ENCODE measurements at regions not wholly inside any gene's neighbourhood (a gene's known extent, or its start where the extent isn't known, plus 50 kb on each side); places are given as distances from the start of the nearest gene placed in this dataset.

DNA sequence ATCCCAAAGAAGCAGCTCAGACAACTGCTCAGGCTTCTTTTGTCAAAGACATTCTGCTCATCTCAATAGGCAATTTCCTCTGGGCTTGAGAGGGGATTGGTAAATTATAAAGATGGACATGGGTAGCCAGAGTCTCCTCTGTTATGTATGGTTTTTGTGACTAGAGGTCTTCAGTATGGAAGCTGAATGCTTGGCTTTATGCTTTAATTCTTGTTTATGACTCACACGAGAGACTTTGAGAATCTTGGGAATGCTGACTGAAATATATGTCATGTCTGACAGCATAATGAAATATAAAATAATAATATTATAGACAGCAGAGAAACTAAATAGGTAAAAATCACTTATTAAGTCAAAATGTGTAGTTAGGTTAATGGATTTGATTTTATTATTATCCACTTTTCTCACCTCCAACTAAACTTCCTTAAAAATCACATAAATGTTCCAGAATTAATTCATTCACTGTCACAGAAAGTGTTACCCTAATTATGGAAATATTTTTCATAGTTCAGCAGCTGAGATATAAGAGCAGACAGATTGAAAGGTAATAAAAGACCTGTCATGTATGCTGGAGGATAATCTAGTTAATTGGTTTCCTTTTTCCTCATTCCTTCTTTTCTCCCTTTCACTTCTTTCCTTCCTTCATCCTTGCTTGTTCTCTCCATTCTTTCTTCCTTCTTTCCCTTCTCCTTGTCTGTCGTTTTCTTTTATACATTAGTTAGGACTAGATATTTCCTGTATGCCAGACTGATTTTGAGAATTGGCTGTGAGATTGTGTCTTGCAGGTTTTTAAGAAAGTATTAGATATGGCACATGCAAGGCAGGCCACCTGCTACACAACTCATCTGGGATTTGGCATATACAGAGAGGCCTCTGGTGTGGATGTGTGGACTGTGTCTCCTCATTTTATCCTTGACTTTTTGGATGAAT, 1866.1 kb upstream of the NUDT12 start:
- DNase-seq: no peak

DNA sequence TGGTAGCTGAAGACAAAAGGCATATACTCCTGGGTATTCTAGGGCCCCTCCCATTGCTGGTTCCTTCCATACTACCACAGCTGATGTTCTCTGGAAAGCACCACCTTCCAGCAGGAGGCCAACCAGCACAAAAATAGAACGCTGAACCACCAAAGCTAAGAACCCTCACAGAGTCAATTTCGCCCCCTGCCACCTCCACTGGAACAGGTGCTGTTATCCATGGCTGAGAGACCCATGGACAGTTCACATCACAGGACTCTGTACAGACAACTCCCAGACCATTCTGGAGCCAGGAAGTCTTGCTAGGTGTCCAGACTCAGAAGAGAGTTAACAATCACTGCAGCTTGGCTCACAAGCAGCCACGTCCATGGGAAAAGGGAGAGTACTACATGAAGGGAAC, 1851.5 kb upstream of the NUDT12 start:
- DNase-seq: no peak

DNA sequence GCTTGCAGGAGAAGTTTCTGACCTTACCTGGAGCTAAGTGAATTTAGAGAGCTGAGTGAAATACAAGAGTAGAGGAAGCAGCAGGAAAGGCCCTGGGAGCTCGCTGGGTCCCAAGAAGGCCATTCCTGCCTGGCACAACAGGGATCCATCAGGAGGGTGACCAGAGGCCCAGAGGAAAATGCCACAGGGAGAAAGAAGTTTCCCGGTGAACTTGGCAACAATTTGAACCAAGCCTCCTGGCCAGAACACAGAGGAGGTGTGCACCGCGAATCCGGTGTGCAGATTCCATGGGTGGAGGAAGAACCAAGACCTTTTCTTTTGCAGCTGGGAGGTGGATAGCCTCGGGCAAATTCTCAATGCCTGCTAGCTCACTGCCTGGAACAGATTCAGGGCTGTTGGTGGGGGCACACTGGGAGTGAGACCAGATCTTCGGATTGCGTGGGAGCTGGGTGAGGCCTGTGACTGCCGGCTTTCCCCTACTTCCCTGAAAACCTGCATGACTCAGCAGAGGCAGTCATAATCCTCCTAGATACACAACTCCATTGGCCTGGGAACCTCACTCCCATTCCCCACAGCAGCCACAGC, 1850.9 kb upstream of the NUDT12 start:
- no peak for DNase-seq

DNA sequence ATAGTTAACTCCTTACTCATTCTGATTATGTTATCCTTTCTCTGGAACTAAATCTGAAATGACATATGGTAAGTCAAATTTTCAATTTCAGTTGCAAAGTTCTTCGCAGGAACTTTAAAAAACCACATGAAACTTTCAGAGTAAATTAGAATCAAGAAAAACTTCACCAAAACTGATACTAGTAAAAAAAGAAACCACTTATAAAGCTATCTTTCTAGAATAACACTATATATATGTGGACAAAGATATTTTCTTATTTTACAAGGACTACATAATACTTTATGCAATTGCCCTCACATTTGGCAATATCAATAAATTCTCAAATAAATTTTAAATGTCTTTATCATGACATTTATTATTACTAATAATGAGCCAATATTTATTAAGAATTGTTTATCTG, 1847.1 kb upstream of the NUDT12 start:
- no peak for DNase-seq

DNA sequence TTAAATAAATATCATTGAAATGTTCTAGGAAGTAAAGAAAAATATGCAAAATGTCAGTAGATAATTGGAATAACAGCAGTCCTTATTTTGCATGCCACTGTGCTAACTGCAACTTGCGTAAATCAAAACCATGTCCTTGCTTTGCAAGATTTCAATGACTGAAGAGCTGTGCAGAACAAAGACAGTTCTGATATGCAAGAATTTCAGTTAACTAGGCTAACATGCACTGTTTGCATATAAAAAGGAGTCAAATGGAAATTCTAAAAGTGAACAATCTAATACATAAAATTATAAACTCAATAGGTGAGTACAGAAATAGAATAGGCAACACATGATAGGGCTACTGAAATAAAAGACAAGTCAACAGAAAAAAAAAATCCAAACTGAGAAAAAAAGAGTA, 1844.6 kb upstream of the NUDT12 start:
- no peak for DNase-seq

DNA sequence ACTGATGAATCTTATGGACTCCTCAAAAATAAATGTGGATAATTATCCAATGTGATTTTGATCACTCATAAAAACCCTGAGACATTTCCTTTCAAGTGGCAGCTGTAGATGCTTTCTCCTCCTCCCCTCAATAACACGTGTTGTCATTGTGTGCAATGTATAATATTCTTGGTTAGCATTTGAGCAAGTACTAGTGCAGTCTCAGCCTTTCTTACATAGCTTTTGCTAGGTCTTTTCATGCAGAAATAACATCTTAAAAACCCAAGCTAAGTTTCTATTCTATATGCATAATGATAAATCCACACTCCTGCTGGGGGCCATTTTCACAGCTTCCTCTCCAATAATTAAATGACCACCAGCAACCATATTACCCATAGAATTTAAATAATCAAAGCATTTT, 1835.2 kb upstream of the NUDT12 start:
- no peak for DNase-seq

DNA sequence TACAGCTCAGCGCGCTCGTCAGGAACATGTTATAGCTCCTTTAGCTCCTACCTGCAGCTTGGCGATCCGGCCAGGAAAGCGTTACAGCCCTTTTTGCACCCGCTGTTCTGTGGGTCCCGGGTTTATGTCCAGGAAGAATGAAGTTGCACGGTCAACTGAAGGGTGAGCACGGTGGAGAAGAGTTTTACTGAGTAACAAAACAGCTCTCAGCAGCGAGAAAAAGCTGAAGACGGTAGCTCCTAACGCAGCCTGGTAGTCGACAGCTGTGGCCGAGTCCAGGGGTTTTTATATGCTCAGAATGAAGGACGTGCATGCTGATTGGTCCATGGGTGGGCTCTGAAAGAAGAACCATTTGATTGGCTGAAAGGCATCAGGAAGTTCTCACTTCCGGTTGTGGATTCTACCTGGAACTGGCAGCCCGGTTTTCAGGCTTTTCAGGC, 1830.1 kb upstream of the NUDT12 start:
- DNase-seq: no peak

DNA sequence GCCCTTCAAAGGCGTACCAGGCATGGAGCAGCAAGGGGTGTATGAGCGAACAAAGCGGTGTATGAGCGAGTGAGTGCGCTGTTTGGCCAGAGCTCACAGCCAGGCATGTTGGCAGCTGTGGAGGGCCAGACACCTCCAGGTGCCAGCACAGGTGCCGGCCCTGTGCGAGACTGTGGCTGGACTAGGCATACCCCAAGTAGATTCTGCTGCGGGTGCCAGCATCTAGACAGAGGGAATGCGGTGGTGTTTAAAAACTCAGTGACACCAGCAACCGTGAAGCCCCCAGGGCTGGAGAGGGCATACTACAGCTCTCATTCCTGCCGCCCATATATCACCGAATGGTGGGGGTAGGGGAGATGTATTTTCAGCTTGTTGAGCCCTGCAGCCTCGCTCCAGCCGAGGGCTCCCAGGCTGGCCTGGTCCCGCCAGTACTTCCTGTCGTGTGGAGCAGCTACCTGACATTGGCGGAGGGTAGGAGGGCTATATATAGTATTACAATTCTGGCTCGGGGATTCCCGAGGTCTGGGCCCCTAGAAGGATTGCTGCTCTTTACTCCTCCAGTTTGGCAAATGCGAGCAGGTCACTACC, 1829.6 kb upstream of the NUDT12 start:
- no peak for DNase-seq

DNA sequence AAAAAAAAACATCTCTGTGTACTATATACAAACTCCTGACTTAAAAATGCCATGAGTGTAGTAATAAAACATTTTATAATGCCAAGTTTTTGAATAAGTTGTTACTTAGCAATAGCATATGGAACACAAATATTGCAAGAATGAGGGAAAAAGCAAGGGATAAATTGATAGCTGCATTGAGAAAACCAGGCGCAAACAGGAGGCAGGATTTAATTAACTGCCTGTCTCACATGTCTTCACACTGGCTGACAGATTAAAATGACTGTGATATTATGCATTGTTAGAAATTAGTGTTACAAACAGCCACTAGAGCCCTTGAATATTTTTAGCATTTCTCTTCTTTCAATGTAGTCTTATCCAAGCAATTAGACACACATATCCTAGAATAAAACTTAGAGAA, 1817.5 kb upstream of the NUDT12 start:
- no peak for DNase-seq

DNA sequence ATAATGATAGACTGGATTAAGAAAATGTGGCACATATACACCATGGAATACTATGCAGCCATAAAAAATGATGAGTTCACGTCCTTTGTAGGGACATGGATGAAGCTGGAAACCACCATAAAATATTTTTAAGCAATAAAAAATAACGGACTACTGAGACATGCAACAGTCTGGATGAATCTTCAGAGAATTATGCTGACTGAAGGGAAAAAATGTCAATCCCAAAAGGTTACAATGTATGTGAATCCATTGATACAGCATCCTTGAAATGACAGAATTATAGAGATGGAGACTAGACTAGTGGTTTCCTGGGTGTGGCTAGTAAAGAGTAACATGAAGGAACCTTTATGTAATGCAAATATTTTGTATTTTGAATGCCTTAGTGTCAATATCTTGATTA, 1808.6 kb upstream of the NUDT12 start:
- no peak for DNase-seq

DNA sequence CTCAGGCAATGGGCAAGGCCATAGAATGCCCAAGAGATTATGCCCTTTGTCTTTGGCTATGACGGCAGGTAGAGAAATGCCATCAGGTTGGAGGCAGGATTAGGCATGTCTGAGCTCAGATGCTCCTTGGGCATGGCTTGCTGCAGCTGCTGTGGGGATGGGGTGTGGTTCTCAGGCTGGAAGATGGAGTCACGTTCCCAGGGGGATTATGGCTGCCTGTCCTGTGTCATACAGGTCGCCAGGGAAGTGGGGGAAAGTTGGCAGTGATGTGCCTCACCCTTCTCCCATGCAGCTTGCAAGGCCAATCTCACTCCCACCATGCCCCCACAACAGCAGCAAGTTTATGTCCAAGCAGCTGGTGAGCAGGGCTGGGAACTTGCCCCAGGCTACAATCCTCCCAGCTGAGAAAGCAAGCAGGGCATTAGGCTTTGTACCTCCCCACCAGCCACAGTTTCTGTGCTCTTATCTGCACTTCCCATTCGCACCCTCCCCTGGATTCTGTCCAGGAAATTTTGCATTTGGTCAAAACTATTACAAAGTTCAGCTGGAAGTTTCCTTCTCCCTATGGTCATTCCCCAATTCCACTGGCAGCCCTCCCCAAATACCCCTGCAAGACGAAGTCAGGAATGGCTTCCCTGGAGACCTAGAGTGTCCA, 1788.0 kb upstream of the NUDT12 start:
- no peak for DNase-seq

DNA sequence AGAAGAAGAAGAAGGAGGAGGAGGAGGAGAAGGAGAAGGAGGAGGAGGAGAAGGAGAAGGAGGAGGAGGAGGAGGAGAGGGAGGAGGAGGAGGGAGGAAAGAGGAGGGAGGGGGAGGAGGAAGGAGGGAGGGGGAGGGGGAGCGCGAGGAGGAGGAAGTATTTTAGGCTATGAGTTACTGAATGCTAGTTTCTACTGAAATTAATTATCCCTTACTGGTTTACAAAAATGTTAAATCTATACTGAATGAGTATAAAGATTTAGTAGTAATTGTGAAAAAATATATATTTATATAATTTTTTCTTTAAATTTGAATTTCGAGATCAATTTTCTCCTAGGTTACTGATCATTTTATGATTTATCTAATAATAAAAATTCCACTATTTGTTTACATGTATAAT, 1769.0 kb upstream of the NUDT12 start:
- no peak for DNase-seq

DNA sequence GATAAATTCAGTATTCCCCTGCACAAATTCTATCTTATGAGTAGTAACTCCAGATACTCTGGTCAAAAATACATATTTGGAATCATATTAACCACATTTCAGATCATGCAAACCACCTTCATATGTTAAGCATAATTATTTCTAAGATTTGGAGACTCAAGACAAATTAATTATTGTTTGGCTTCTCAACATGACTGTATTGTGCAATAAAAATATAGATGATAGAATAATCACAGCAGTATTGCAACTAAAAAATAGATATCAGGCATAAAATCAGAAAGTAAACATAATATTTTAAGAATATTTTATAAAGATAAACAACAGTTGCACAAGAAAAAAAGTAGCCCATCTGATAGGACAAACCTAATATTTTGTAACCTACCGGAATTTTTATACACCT, 1767.6 kb upstream of the NUDT12 start:
- no peak for DNase-seq

DNA sequence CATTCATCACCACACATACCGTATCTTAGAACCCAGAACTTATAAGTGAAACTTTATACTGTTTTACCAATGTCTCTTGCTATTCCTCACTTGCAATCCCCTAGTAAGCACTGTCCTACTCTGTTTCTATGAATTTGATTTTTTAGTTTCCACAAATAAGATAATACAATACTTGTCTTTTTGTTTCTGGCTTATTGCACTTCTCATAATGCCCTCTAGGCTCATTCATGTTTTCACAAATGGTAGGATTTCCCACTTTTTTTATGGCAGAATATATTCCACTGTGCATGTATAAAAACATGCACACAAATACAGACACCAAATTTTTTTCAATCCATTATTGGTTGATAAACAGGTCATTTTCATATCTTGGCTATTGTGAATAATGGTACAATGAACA, 1742.3 kb upstream of the NUDT12 start:
- no peak for DNase-seq

DNA sequence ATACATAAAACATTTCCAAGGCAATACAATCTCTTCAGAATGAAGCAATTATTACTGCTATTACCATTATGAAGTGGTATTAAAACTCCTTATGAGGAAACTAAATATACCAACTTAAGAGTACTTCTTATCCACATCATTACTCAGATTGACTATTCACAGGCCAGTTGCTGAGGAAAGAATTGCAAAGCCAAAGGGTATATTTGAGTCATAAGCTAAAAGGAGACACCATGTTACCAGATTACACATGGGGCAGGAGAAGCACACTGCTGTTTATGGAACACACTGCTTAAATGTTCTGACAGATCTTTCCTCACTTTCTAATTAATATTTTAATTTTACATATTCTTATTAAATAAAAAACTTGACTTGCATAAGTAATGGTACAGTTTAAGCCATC, 1726.4 kb upstream of the NUDT12 start:
- DNase-seq: no peak

DNA sequence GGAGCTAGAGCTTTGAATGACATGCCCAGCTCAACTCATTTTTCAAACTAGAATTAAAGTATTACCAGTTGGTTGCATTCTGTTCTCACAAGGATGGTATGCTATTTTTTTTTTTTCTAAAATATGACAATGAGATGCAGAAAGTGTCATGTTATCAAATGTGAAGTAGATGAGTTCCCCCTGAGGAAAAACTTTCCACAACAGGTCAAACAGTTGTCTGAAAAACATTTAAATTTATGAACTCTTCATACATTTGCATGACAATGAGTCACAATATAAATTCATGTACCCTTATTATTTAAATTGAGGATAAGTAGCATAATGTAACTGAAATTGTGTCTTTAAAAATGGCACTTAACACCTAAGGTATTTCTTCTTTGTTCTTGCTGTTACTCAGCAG, 1720.5 kb upstream of the NUDT12 start:
- DNase-seq: no peak

DNA sequence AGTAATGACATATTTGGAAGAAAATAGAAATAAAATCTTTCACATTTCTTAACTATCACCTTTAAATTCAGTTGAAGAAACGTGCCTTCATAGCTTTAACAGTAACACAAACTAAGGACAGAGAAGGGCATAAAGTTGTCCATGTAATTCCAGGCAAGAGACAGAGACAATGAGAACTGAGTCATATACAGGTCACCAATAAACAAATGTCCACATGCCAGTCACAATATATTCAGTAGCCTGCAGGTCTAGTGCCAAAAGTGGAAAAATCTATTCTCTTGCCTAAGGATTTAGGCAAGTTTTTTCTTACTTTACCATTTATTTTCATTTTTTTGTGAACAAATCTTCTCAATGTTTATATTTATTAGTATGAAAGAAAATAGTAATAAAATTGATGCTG, 1711.5 kb upstream of the NUDT12 start:
- no peak for DNase-seq

DNA sequence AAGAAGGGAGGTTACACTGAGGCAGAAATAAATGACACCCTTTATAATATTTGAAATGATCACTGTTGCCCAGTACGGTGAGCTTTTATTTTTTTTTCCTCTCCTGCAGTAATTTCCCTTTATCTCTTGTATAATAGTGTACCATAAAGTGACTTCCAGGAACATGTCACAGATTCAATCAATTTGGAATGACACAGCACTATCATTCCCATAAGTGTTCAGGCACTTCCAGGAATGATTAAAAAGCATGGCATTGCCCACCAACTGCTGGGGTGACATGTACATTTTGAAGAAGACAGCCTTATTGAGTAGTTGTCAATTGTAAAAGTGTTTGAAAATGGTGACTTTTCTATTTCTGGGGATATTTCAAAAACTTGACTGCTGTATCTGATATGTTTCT, 1700.9 kb upstream of the NUDT12 start:
- no peak for DNase-seq

DNA sequence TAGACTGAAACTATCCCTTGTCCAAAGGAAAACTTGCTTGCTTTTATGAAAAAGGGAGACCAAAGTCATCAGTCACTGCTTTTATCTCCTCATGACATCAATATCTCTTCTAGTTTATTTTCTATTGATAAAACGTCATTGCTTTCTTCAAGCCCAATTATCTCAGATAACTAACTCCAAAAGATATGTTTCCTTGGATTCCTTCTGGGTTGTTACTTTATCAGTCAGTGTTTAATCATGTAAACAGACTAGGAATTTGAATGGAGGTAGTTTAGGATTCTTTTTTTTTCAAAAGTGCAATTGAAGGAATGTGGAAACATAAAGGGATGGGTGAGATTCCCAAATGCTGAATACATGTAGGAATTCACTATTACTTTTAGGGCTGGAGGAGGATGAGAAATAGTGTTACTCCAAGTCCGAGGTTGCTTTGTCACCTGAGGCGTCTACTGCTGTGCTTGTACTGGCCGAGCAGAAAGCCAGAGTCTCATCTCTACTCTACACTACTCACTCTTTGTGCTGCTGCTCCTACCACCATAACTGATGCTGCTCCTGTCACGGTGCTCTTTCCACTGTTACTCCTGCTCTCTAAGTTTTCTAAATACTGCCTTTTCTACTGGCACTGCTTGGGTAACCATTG, 1697.1 kb upstream of the NUDT12 start:
- DNase-seq: no peak

DNA sequence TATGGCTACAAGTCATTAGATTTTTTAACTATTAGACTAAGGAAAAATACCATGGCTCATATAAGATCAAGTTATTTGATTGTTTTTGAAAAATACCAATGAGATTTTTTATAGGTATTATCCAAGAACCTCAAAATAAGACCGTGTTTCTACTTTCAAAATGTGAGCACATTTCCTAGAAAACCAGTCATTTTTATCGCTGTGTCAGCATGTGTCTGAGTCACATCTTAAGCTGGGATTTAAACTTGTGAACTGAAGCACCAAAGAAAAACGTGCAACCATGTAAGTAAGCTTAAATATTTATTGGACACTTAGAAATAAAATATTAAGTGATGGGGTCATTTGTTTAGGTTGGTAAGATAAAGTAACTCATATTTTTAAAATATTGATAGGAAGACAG, 1676.0 kb upstream of the NUDT12 start:
- DNase-seq: no peak

DNA sequence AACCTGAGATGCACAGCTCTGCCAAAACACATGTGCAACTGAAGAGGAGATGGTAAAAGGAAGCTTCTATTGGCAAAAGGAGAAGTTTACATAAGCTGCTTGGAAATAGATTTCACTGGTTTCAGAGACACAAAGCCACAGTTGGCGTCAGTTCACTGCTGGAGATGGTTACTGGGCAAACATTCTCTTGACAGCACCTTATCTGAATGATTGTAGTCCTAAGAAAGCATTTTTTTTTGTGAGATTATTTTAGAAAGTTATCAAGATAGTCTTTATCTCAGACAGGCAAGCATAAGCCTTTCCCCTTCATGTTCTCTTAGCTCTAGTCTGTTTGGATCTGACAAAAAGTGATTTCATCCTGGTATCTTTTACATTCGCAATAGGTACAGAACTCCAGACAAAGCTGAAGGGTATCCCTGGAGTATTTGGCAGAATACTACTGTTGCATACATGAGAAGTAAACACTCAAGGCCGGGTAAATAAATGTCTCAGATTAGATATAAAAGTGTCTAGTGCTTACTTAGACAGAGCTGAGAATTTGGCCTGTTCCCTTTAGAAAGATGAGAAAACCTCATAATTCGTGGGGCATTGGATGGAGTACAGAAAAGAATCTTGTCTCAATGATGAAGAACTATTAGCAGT, 1668.0 kb upstream of the NUDT12 start:
- DNase-seq: no peak

DNA sequence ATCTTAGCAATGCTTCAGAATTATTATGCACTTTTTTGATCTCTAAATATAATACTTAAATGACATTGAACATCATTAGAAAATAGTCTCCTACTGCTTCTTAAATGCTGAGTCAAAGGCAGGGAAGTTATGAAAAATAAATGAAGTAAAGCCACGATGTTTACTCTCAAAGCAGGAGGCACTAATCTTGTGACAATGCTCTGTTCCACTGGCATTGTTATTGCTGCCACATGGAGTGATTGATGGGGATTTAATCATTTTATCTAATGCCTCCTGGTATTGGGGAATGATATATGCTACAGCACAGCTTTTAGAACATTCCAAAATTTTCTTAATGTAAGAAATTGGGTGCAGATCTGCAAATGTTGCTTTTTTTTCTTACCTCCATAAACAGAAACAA, 1655.4 kb upstream of the NUDT12 start:
- DNase-seq: no peak

DNA sequence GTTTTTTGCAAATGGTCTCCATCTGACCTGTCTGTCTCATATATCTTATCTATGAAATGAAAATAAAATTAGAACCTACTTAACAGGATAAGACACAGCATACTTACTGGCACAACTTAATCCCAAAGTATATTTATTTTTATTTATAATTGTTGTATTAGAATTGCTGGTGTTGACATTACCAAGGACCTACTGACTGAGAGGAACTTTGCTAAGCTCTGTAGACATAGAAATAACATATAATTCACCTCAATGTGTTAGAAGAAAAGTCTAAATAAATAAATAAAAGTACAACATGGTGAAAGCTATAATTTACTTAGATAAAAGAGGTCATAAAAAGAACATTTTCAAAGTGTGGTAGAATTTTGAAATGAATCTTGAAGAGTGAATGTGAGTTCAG, 1650.5 kb upstream of the NUDT12 start:
- no peak for DNase-seq

All from hematopoietic multipotent progenitor cell treated with erythropoietin and hydrocortisone succinate and interleukin-3 and kit ligand, for 4 days (in vitro differentiated cells).